Psoas muscle (tissue), 7 donors: ENCODE measurements at regions not wholly inside any gene's neighbourhood (a gene's known extent, or its start where the extent isn't known, plus 50 kb on each side); places are given as distances from the start of the nearest gene placed in this dataset.

ENCODE experiments used
- ATAC-seq, 4 donors: fragments of 200-7000 bp; cut with Tn5 transposase; one replicate each; pipeline ENCODE4 v1.9.1; 2020; ENCODE audit warnings: moderate library complexity in 3 of 4, mild to moderate bottlenecking in 2 of 4
- DNase-seq, 2 donors: peaks; one replicate each; pipeline ENCODE4 v3.0.0-alpha.2; 2020
- H3K27ac ChIP-seq: fragments of 200-600 bp; one replicate; pipeline ENCODE4 v1.8.0; 2022
- H3K27me3 ChIP-seq, 3 donors: fragments of 200-600 bp in 1 of 3; one replicate each; pipeline versions ENCODE4 v1.6.1 to v1.8.0; 2013 to 2022; ENCODE audit warnings: low read length in 2 of 3, mild to moderate bottlenecking in 2 of 3, moderate library complexity in 1 of 3; ENCODE audit not compliant: insufficient read depth in 3 of 3
- H3K36me3 ChIP-seq, 2 donors: fragments of 200-600 bp in 1 of 2; one replicate each; pipeline versions ENCODE4 v1.6.1 to v1.8.0; 2013 to 2022; ENCODE audit warnings: low read depth in 1 of 2, mild to moderate bottlenecking in 1 of 2, moderate library complexity in 1 of 2; ENCODE audit not compliant: insufficient read depth in 1 of 2
- H3K4me1 ChIP-seq: fragments of 200-600 bp; one replicate; pipeline ENCODE4 v1.8.0; 2022
- H3K4me3 ChIP-seq: fragments of 200-600 bp; one replicate; pipeline ENCODE4 v1.8.0; 2022; ENCODE audit warnings: mild to moderate bottlenecking
- H3K9me3 ChIP-seq: fragments of 200-600 bp; one replicate; pipeline ENCODE4 v1.8.0; 2022
- CTCF ChIP-seq: fragments of 200-600 bp; IDR thresholded peaks from one replicate; pipeline ENCODE4 v1.8.0; 2022; ENCODE audit warnings: antibody characterized with exemption
- WGBS, 3 donors: extraction: QIAGEN DNeasy Blood & Tissue Kit; methylation state at CpG; one replicate each; pipeline versions ENCODE4 v1.1.6 to v1.1.7; 2013; 5-methylcytosine and 5-hydroxymethylcytosine counted together
- intact Hi-C, 2 donors: fragments of 100-400 bp; cut with DNase I; formaldehyde crosslinking; loops; one replicate each; pipeline versions ENCODE4 v1.11.0 to v1.14.2; 2022
- donor health status: healthy with polysubstance abuse.
- donor health status: DM: no; HTN: no; CAD: no; lungs with moderate emphysema.
- donor health status: Bipolar disorder and iron deficiency.
- donor health status: healthy.
- donor health status: DM: yes; HTN: yes; CAD: no.
- donor health status: DM: no; HTN: no; CAD: no.
- donor health status: DM: yes; HTN: yes; CAD: no.

DNA sequence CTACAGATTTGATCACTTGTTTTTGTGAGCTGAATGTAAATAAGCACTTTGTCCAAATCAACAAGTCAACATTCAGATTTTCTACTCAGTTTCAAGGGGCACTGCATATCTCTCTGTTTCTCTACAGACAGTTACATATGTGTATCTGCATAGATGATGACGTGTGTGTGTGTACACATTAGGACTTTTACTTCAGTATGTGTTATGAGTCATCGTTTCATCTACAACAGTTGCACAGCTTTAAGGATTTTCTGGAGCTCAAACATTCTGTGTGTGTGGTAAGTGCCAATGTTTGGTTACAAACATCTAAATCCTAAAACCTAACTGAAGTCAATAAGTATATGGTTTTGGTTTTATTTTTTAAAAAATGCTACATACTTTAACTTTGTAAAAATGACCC is 494.5 kb upstream of the PBX1 start:
- Histone ChIP-seq H3K4me1 (no peaks in the 10 kb centered on the region), H3K9me3 (peaks cover 3% of the 10 kb centered on the region), H3K4me3 (no peak overlapping the region), H3K27ac (no peak overlapping the region), H3K27me3 (no peaks in the 10 kb centered on the region), H3K36me3 (no peaks in the 10 kb centered on the region)
- no peak for DNase-seq
- no peak for ATAC-seq
- no peak for TF ChIP-seq CTCF
- WGBS, 3 donors: 59 to 66% (median 61%) methylated on average over 2 of the region's 2 CpGs
- intact Hi-C loops: no loop called here

DNA sequence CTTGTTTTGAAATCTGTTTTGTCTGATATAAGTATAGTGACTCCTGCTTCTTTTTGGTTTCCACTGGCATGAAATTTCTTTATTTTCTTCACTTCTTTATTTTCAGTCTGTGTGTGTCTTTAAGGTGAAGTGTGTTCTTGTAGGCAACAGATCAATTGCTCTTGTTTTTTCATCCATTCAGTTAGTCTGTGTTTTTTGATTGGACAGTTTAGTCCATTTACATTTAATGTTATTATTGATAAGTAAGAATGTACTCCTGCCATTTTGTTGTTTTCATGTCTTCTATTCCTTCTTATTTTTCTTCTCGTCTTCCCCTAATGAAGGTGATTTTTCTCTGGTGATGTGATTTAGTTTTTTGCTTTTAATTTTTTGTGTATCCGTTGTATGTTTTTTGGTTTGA is 487.7 kb upstream of the PBX1 start:
- WGBS, 3 donors: 88 to 94% (median 92%) methylated on average over 2 of the region's 2 CpGs
- no peak overlapping the region for H3K4me3 ChIP-seq
- TF ChIP-seq CTCF: no peak
- no peak for ATAC-seq
- H3K36me3 ChIP-seq: no peaks in the 10 kb centered on the region
- no peaks in the 10 kb centered on the region for H3K27me3 ChIP-seq
- DNase-seq: no peak
- peaks cover 7% of the 10 kb centered on the region for H3K9me3 ChIP-seq
- intact Hi-C loops: no loop called here
- no peak overlapping the region for H3K27ac ChIP-seq
- H3K4me1 ChIP-seq: no peaks in the 10 kb centered on the region

- Histone ChIP-seq H3K27me3 (no peaks in the 10 kb centered on the region), H3K36me3 (no peaks in the 10 kb centered on the region), H3K4me1 (no peaks in the 10 kb centered on the region), H3K4me3 (no peak overlapping the region), H3K27ac (no peak overlapping the region), H3K9me3 (no peaks in the 10 kb centered on the region)
- intact Hi-C loops: loop anchor here in 1 of 2 donors (5.0 kb wide), 1 partner anchor 530 kb away; no protein-coding TSS in a partner anchor
- DNase-seq (no peak), ATAC-seq (no peak)
- no peak for TF ChIP-seq CTCF
Measured at GRCh38 chr1:164086832-164087231, 472.2 kb upstream of the PBX1 start.

DNA sequence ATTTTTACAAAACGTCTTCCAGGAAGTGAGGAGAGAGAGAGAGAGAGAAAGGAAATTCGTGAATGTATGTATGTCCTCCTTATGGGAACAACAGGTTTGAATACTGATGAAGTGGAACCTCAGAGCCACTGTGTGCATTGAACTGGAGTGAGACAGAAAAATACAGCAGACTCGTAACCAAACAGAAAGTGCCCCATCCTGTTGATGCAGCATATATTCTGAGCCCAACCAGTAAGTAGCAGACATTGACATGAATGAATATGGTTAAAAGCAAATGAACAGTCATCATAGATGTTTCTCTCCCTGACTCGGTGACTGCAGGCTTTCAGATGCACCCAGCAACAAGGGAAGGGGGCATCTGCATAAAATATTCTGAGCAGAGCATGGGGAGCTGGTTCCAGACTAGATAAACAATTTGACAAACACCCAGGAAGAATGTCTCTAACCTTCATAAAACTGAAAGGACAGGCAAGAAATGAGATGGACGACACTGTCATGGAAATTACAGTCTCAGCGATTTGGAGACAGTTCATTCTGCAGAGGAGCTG is 471.0 kb upstream of the PBX1 start:
- H3K4me1 ChIP-seq: no peaks in the 10 kb centered on the region
- H3K27ac ChIP-seq: no peak overlapping the region
- no peak for DNase-seq
- no peaks in the 10 kb centered on the region for H3K27me3 ChIP-seq
- intact Hi-C loops: loop anchor here in 1 of 2 donors (5.0 kb wide), 1 partner anchor 529 kb away; no protein-coding TSS in a partner anchor
- ATAC-seq: no peak
- no peaks in the 10 kb centered on the region for H3K36me3 ChIP-seq
- no peak for TF ChIP-seq CTCF
- WGBS, 3 donors: 46 to 47% (median 47%) methylated on average over 6 of the region's 6 CpGs
- no peaks in the 10 kb centered on the region for H3K9me3 ChIP-seq
- no peak overlapping the region for H3K4me3 ChIP-seq
